Peyer's patch (tissue), 4 donors: ENCODE measurements at regions not wholly inside any gene's neighbourhood (a gene's known extent, or its start where the extent isn't known, plus 50 kb on each side); places are given as distances from the start of the nearest gene placed in this dataset.
"Not testable (repeated sequence)": the region's sequence is repeated elsewhere in the genome, so short reads cannot be mapped to it uniquely, and the experiment has no call there.

Experiments used
- DNase-seq, 3 donors: peaks; one replicate each; pipeline ENCODE4 v3.0.0-alpha.2; 2017 to 2019
- H3K27ac ChIP-seq, 4 donors: fragments of 200-600 bp; sonication (generic); one replicate each; pipeline ENCODE4 v1.5.1; 2016 to 2019
- H3K27me3 ChIP-seq, 2 donors: fragments of 200-600 bp; sonication (generic); one replicate each; pipeline ENCODE4 v1.5.1; 2019
- H3K36me3 ChIP-seq, 3 donors: fragments of 200-600 bp; sonication (generic); one replicate each; pipeline ENCODE4 v1.5.1; 2016 to 2019
- H3K4me1 ChIP-seq, 4 donors: fragments of 200-600 bp; sonication (generic); one replicate each; pipeline ENCODE4 v1.5.1; 2016 to 2019
- H3K4me3 ChIP-seq, 4 donors: fragments of 200-600 bp; sonication (generic); 1 replicate in 3 of 4; 2 replicates in 1 of 4; pipeline ENCODE4 v1.5.1; 2016 to 2019; ENCODE audit warnings: mild to moderate bottlenecking in 1 of 4
- H3K9me3 ChIP-seq, 4 donors: fragments of 200-600 bp; sonication (generic); one replicate each; pipeline ENCODE4 v1.5.1; 2016 to 2019; ENCODE audit warnings: mild to moderate bottlenecking in 1 of 4
- POLR2A ChIP-seq, 2 donors: fragments of 450-650 bp; IDR thresholded peaks; one replicate each; pipeline ENCODE4 v1.5.1; 2017; ENCODE audit warnings: antibody characterized with exemption in 2 of 2, mild to moderate bottlenecking in 2 of 2, moderate library complexity in 2 of 2
- TF ChIP-seq, protein P1 (sequence below), 6 experiments: fragments of 450-650 bp in 4 of 6; fragments of 200-600 bp in 2 of 6; sonication (generic) in 1 of 6; IDR thresholded peaks; one replicate each; pipeline ENCODE4 v1.5.1; 2017 to 2019; ENCODE audit warnings: antibody characterized with exemption in 6 of 6, mild to moderate bottlenecking in 3 of 6, moderate library complexity in 1 of 6

DNA sequence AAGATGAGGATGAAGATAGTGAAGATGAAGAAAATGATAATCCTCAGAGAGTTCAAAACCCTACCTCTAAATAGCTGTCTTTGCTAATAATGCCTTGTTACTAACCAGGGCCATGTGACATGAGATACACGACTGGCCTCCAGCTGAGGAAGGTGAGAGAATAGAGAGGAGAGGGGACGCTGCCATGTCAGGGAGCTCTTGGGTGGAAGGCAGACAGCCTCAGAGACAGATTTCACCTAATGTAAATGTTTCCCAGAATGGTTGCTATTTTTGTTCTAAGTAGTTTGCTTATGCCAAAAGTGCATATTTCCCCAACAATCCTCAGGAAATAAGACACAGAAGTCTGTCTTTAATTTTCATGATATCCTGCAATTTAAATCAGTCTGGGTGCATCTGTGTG, 138.4 kb downstream of the ELOVL4 start:
- TF ChIP-seq, protein P1, sequence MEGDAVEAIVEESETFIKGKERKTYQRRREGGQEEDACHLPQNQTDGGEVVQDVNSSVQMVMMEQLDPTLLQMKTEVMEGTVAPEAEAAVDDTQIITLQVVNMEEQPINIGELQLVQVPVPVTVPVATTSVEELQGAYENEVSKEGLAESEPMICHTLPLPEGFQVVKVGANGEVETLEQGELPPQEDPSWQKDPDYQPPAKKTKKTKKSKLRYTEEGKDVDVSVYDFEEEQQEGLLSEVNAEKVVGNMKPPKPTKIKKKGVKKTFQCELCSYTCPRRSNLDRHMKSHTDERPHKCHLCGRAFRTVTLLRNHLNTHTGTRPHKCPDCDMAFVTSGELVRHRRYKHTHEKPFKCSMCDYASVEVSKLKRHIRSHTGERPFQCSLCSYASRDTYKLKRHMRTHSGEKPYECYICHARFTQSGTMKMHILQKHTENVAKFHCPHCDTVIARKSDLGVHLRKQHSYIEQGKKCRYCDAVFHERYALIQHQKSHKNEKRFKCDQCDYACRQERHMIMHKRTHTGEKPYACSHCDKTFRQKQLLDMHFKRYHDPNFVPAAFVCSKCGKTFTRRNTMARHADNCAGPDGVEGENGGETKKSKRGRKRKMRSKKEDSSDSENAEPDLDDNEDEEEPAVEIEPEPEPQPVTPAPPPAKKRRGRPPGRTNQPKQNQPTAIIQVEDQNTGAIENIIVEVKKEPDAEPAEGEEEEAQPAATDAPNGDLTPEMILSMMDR (IDR thresholded peaks at IDR 0.05), result no peak
- TF ChIP-seq POLR2A (IDR thresholded peaks at IDR 0.05), result no peak
- no peaks in the 10 kb centered on the region for H3K27me3 ChIP-seq
- no peaks in the 10 kb centered on the region for H3K36me3 ChIP-seq
- no peaks in the 10 kb centered on the region for H3K9me3 ChIP-seq
- H3K4me1 ChIP-seq, result no peaks in the 10 kb centered on the region
- H3K4me3 ChIP-seq, result no peak overlapping the region
- no peak for DNase-seq
- no peak overlapping the region for H3K27ac ChIP-seq

DNA sequence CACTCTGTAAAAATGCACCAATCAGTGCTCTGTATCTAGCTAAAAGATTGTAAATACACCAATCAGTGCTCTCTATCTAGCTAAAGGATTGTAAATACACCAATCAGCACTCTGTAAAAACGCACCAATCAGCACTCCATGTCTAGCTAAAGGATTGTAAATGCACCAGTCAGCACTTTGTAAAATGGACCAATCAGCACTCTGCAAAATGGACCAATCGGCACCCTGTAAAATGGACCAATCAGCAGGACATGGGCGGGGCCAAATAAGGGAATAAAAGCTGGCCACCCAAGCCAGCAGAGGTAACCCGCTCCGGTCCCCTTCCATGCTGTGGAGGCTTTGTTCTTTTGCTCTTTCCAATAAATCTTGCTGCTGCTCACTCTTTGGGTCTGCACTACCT, 140.7 kb downstream of the ELOVL4 start:
- H3K4me1 ChIP-seq, DNase-seq, H3K4me3 ChIP-seq, H3K27me3 ChIP-seq, H3K27ac ChIP-seq, H3K9me3 ChIP-seq, H3K36me3 ChIP-seq: not testable (repeated sequence)

DNA sequence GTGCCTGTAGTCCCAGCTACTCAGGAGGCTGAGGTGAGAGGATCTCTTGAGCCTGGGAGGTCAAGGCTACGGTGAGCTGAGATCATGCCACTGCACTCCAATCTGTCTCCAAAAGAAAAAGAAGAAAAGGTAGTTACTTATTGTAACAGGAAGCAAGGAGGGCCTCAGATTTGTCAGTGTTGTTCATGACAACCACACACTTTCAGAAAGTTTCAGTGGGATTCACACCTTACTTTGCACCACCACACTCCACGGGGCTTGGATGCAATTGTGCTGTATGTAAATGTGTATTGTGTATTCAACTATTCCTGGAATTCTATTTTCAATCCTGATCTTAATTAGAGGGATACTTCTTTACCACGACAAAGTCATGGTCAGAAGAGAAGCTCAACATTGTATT, 142.6 kb downstream of the ELOVL4 start:
- TF ChIP-seq, protein P1 (IDR thresholded peaks at IDR 0.05), result no peak
- no peak for TF ChIP-seq POLR2A (IDR thresholded peaks at IDR 0.05)
- H3K4me1 ChIP-seq, result no peaks in the 10 kb centered on the region
- H3K9me3 ChIP-seq, result no peaks in the 10 kb centered on the region
- DNase-seq, result no peak
- H3K4me3 ChIP-seq, result no peak overlapping the region
- H3K27ac ChIP-seq, result no peak overlapping the region
- no peaks in the 10 kb centered on the region for H3K27me3 ChIP-seq
- no peaks in the 10 kb centered on the region for H3K36me3 ChIP-seq

DNA sequence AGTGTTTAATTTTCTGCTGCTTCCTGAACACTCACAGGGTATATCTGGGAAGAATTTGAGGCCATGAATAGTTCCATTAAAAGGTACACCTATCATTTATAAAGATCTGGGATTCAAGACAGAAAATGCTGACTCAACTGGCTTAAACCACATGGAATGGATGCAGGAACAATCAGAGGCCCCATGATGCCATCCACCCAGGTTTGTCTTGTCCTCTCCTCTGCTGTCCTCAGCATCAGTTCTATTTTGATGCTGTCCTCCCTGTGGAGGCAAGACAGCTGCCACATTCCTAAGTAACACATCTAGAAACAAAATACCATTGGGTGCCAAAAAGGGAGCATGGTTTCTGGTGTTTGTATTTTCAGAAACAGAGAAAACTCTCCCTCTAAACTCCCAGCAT, 143.4 kb downstream of the ELOVL4 start:
- Histone ChIP-seq H3K27me3 (no peaks in the 10 kb centered on the region), H3K4me3 (no peak overlapping the region), H3K36me3 (no peaks in the 10 kb centered on the region), H3K27ac (no peak overlapping the region), H3K4me1 (no peaks in the 10 kb centered on the region), H3K9me3 (no peaks in the 10 kb centered on the region)
- TF ChIP-seq, protein P1 (IDR thresholded peaks at IDR 0.05), result no peak
- no peak for TF ChIP-seq POLR2A (IDR thresholded peaks at IDR 0.05)
- no peak for DNase-seq

DNA sequence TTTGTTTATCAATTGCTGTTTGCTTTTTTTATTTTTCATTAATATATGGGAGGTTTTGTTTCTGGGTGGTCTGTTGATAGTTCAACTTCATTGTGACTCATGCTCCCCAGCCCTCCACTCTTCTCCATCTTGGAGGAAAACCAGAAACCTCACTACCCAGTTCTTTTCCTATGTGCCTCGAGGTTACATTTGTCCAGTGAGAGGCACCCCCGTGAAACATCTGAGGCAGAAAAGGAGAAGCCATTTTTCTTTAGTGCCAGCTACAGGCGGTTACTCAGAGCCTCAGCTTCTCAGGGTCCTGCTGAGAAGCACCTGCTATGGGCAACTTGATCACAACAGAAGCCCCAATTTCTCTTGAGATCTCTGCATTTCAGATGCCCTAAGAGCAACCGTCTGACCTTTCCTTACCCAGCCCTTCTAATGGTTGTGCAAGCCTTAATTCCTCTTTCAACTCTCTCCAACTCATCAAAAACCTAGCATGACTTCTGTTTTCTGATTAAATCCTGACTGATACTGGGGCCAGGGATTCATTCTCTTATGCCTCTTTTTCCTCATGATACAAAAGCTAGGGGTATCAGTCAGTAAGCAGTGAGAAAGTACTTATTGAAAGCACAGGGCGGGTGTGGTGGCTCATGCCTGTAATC, 144.6 kb downstream of the ELOVL4 start:
- H3K4me1 ChIP-seq, result no peaks in the 10 kb centered on the region
- no peaks in the 10 kb centered on the region for H3K27me3 ChIP-seq
- no peak overlapping the region for H3K4me3 ChIP-seq
- TF ChIP-seq POLR2A (IDR thresholded peaks at IDR 0.05), result no peak
- TF ChIP-seq, protein P1 (IDR thresholded peaks at IDR 0.05), result no peak
- no peaks in the 10 kb centered on the region for H3K9me3 ChIP-seq
- no peak for DNase-seq
- H3K27ac ChIP-seq, result no peak overlapping the region
- no peaks in the 10 kb centered on the region for H3K36me3 ChIP-seq

DNA sequence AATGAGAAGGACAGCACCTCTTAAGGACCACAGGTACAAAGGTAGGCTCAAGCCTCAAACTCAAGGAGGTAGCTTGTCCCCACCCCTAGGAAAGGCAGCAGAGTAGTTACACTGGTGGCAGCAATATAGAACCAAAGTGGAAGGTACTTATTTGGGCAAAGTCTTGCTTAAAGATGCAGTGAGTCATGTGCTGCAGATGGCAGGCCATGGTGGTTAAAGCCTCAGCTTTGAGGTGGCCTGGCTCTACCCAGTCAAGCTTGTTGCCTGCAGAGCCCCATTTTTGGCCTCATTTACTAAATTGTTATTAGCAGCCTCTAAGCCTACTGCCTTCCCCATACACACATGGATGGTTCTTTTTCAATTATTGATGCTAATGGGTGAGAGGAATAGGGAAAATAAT, 146.0 kb downstream of the ELOVL4 start:
- H3K27me3 ChIP-seq, result no peaks in the 10 kb centered on the region
- no peak overlapping the region for H3K27ac ChIP-seq
- no peak for DNase-seq
- no peaks in the 10 kb centered on the region for H3K4me1 ChIP-seq
- TF ChIP-seq POLR2A (IDR thresholded peaks at IDR 0.05), result no peak
- TF ChIP-seq, protein P1 (IDR thresholded peaks at IDR 0.05), result no peak
- no peaks in the 10 kb centered on the region for H3K36me3 ChIP-seq
- no peak overlapping the region for H3K4me3 ChIP-seq
- H3K9me3 ChIP-seq, result no peaks in the 10 kb centered on the region
